Dermis microvascular lymphatic vessel endothelial cell (primary cell): ENCODE measurements at regions not wholly inside any gene's neighbourhood (a gene's known extent, or its start where the extent isn't known, plus 50 kb on each side); places are given as distances from the start of the nearest gene placed in this dataset.
A peak's percentile ranks its signal among the peaks of the same experiment; 100 is the strongest.
"Not testable (repeated sequence)": the region's sequence is repeated elsewhere in the genome, so short reads cannot be mapped to it uniquely, and the experiment has no call there.

Source experiments
- DNase-seq, 2 donors: peaks; one replicate each; pipeline versions ENCODE4 v3.0.0 to v3.0.0-alpha.2; 2010; ENCODE audit warnings: low read depth in 2 of 2

GRCh38 chr20:19834287-19834686 is 76.2 kb downstream of the RIN2 start:
- DNase-seq, result no peak

GRCh38 chr20:19834783-19835182 is 76.7 kb downstream of the RIN2 start:
- DNase-seq, result no peak

- no peak for DNase-seq
Measured at GRCh38 chr20:19835533-19836222, 77.6 kb downstream of the RIN2 start.

- no peak for DNase-seq
Measured at GRCh38 chr20:19838468-19838867, 80.4 kb downstream of the RIN2 start.

GRCh38 chr20:19839053-19839452 is 81.0 kb downstream of the RIN2 start:
- no peak for DNase-seq

GRCh38 chr20:19840111-19840710 is 82.2 kb downstream of the RIN2 start:
- peak in 1 of 2 donors; percentile 68 for DNase-seq

- no peak for DNase-seq
Measured at GRCh38 chr20:19841740-19842139, 83.7 kb downstream of the RIN2 start.

GRCh38 chr20:19844850-19845249 is 86.8 kb downstream of the RIN2 start:
- not testable (repeated sequence) for DNase-seq

GRCh38 chr20:19847383-19847782 is 89.3 kb downstream of the RIN2 start:
- no peak for DNase-seq

- DNase-seq, result peak in 1 of 2 donors; percentile 44
Measured at GRCh38 chr20:19849341-19850197, 91.5 kb downstream of the RIN2 start.

- DNase-seq, result no peak
Measured at GRCh38 chr20:19850198-19850533, 92.1 kb downstream of the RIN2 start.

GRCh38 chr20:19851861-19852260 is 93.8 kb downstream of the RIN2 start:
- DNase-seq, result no peak

GRCh38 chr20:19855416-19855815 is 97.4 kb downstream of the RIN2 start:
- DNase-seq, result peak in 1 of 2 donors; percentile 29

GRCh38 chr20:19858466-19859371 is 100.7 kb downstream of the RIN2 start:
- no peak for DNase-seq

GRCh38 chr20:19859444-19859843 is 101.4 kb downstream of the RIN2 start:
- DNase-seq, result no peak

GRCh38 chr20:19860737-19861136 is 102.7 kb downstream of the RIN2 start:
- DNase-seq, result no peak

GRCh38 chr20:19861147-19861759 is 103.2 kb downstream of the RIN2 start:
- no peak for DNase-seq

GRCh38 chr20:19864130-19864529 is 106.1 kb downstream of the RIN2 start:
- no peak for DNase-seq

GRCh38 chr20:19866070-19866469 is 108.0 kb downstream of the RIN2 start:
- DNase-seq, result no peak

- no peak for DNase-seq
Measured at GRCh38 chr20:19867074-19867473, 109.0 kb downstream of the RIN2 start.

GRCh38 chr20:19867940-19868371 is 109.9 kb downstream of the RIN2 start:
- DNase-seq, result no peak
